Gastrocnemius medialis (tissue), 4 donors: ENCODE measurements at regions not wholly inside any gene's neighbourhood (a gene's known extent, or its start where the extent isn't known, plus 50 kb on each side); places are given as distances from the start of the nearest gene placed in this dataset.

Experiments used
- POLR2A ChIP-seq, 2 donors: fragments of 450-650 bp; IDR thresholded peaks; one replicate each; pipeline ENCODE4 v1.6.1; 2017; ENCODE audit warnings: antibody characterized with exemption in 2 of 2, mild to moderate bottlenecking in 2 of 2, moderate library complexity in 2 of 2
- TF ChIP-seq, protein P1 (sequence below), 5 experiments: fragments of 450-650 bp in 3 of 5; fragments of 200-600 bp in 2 of 5; sonication (generic) in 2 of 5; IDR thresholded peaks in 4 of 5; conservative IDR thresholded peaks in 1 of 5; 1 replicate in 4 of 5; 2 replicates in 1 of 5; pipeline ENCODE4 v1.5.1; 2016 to 2019; ENCODE audit warnings: antibody characterized with exemption in 5 of 5, mild to moderate bottlenecking in 3 of 5, moderate library complexity in 3 of 5

DNA sequence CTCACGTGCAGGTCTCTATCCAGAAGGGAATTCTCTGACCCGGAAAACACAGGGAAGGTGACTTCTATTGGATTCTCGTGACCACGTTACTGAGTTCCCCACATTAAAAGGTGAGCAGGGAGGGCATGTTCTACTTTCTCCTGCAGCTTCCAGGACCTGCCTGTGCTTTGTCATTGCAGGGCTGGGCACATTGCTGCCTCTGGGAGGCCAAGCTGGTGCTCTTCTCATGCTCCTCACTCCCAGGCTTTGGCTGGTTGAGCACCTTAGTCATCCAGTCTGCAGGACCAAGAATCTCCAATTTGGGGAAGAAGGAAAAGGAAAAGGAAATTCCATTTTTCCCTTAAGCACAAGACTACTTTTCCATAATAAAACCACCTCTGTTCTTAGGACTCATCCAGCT lies 86.5 kb upstream of the TMEM72 start:
- TF ChIP-seq, protein P1, sequence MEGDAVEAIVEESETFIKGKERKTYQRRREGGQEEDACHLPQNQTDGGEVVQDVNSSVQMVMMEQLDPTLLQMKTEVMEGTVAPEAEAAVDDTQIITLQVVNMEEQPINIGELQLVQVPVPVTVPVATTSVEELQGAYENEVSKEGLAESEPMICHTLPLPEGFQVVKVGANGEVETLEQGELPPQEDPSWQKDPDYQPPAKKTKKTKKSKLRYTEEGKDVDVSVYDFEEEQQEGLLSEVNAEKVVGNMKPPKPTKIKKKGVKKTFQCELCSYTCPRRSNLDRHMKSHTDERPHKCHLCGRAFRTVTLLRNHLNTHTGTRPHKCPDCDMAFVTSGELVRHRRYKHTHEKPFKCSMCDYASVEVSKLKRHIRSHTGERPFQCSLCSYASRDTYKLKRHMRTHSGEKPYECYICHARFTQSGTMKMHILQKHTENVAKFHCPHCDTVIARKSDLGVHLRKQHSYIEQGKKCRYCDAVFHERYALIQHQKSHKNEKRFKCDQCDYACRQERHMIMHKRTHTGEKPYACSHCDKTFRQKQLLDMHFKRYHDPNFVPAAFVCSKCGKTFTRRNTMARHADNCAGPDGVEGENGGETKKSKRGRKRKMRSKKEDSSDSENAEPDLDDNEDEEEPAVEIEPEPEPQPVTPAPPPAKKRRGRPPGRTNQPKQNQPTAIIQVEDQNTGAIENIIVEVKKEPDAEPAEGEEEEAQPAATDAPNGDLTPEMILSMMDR (IDR thresholded peaks at IDR 0.05 in 4 of 5, conservative IDR thresholded peaks at IDR 0.05 in 1 of 5), result no peak
- no peak for TF ChIP-seq POLR2A (IDR thresholded peaks at IDR 0.05)
